Left renal cortex interstitium (tissue), 4 donors: ENCODE measurements at regions not wholly inside any gene's neighbourhood (a gene's known extent, or its start where the extent isn't known, plus 50 kb on each side); places are given as distances from the start of the nearest gene placed in this dataset.
"Not testable (repeated sequence)": the region's sequence is repeated elsewhere in the genome, so short reads cannot be mapped to it uniquely, and the experiment has no call there.

Experiments used
- DNase-seq, 4 donors: peaks; one replicate each; pipeline ENCODE4 v3.0.0-alpha.2; 2013; ENCODE audit warnings: low read depth in 4 of 4, low spot score in 2 of 4, missing footprints in 1 of 4

DNA sequence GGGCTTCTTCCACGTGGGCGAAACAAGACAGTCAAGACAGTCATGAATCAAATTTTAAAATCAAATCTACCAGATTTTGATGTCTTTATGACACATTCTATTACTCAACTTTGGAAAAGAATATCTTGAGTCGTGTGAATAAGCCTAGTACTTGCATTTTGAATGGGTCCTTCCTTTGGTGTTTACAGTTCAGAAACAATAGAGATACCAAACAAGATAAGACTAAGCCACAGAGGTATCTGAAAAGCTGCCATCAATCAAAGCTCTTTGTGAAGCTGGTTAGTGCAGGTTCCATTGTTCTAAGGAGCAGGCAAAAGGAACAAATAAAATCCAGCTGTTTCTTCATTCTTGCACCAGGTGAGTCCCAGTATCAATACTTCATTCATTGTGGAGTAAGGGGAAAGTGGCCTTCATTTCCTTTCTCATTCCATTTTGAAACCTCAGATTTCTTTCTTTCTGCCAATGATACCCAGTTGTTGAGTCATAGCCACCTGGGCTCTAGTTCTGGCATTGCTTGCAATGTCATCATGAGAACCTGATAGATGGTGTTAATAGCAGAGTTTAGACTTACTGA lies 151.7 kb upstream of the L3MBTL4 start:
- DNase-seq = no peak

GRCh38 chr18:6569813-6570212 lies 155.1 kb upstream of the L3MBTL4 start:
- no peak for DNase-seq

GRCh38 chr18:6570581-6571238 lies 156.0 kb upstream of the L3MBTL4 start:
- DNase-seq = no peak

- no peak for DNase-seq
These were observed 156.5 kb upstream of the L3MBTL4 start for GRCh38 chr18:6571239-6571602.

- not testable (repeated sequence) for DNase-seq
These were observed 157.3 kb upstream of the ARHGAP28 start for GRCh38 chr18:6572192-6572591.

DNA sequence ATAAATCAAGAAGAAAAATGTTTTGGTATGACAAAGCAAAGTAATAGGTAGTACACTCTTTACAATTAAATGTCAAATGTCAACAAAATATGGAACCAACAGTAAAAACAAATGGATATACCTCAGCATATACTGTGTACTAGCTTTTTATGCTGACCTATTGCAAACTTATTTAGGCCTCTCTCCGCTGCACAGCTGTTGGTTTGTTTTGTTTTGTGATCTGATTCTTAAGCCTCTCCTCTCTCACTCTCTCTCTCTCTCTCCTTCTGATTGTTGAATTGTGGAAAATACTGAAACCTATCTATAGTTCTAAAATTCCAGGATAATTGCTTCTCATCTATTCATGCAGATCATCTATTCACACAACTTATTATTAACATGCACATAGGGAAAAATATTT lies 154.9 kb upstream of the ARHGAP28 start:
- DNase-seq = no peak

DNA sequence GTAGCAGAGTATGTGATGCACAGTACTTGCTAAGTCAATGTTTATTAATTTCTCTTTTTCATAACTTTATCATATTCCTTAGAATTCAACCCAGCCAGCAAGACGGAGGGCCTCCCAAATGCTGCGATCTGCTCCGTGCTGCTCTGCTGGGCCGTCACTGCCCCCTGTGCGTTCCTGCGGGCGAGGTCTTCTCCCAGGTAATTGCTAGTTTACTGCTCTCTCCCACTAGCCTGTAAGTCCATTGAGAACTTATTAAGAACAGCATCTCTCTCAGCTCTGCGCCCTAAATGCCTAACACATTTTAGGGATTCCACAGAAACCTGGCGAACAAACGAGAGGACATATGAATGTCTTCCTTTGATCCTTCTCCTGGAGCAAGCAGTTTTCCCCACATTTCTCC lies 153.6 kb upstream of the ARHGAP28 start:
- no peak for DNase-seq

GRCh38 chr18:6576718-6577375 lies 152.7 kb upstream of the ARHGAP28 start:
- no peak for DNase-seq

GRCh38 chr18:6578686-6579085 lies 150.8 kb upstream of the ARHGAP28 start:
- DNase-seq = no peak

- no peak for DNase-seq
These were observed 150.0 kb upstream of the ARHGAP28 start for GRCh38 chr18:6579486-6579885.

- no peak for DNase-seq
These were observed 149.1 kb upstream of the ARHGAP28 start for GRCh38 chr18:6580401-6580800.

- DNase-seq = no peak
These were observed 139.6 kb upstream of the ARHGAP28 start for GRCh38 chr18:6589923-6590322.

- DNase-seq = no peak
These were observed 139.2 kb upstream of the ARHGAP28 start for GRCh38 chr18:6590326-6590725.

GRCh38 chr18:6591491-6591890 lies 138.0 kb upstream of the ARHGAP28 start:
- no peak for DNase-seq

DNA sequence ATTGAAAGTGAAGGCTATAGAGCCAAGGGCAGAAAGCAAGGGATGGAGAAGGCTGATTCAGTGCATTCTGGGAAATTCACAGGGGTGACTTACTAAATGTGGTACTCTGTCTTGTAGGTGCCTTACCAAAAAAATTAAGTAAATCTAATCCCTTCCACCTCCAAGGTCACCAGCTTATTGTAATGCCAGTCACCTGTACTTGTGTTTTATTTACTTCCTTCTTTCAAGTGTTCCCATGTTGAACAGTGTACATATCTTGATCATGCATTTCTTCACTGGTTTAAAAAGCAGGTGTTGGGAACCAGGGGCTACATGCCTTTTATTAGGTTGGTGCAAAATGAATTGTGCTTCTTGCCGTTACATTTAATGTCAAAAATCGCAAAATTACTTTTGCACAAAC lies 137.0 kb upstream of the ARHGAP28 start:
- DNase-seq = no peak

DNA sequence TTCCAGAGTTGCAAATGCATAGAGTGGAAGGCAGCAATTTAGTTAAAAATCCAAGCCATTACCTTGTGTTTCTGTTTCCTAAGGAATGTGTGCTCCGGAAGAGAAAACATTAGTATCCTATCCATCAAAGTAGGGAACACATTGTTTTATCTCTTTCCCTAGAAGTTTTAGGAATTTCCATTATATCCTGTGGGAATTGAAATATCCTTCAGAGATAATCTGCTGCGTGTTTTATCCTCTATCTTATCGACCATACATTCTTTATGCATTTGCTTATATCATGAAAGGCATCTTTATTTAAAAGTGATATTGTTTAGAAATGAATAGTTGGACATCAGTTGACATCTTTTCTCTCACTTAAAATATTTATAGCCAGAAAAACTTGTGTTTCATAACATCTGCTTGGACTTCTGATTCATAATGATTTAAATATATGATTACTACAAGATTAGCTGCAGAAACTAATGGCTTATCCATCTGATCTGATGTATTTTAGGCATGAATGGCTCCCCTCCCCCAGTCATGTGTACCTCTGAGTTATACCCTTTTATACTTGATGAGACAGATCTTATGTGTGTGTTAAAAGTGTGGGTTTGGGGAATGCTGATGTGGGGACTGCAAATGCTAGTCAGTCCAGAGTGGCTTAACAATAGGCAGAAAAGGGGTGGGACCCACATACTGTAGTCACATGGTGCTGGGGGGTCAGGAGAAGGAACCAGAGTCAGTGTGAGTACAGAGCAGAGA lies 136.2 kb upstream of the ARHGAP28 start:
- DNase-seq = no peak

DNA sequence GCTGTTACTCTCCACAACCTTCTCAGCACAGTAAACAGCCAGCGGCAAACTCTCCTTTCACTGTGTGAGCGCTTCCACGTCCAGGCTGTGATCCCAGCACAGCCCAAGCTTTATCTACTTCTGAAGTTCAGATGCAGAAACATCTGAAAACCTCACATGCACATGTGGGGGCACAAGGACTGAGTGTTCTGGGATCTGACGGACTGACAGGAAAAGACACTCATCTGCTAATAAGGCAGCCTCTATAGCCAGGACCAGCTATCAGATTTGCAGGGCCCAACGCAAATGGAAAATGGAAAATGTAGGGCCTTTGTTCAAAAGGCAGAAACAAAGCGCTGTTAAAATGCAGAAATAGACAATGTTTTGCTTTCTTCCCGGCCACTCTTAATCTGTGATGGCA lies 133.8 kb upstream of the ARHGAP28 start:
- DNase-seq = no peak

- no peak for DNase-seq
These were observed 130.9 kb upstream of the ARHGAP28 start for GRCh38 chr18:6598657-6599056.

DNA sequence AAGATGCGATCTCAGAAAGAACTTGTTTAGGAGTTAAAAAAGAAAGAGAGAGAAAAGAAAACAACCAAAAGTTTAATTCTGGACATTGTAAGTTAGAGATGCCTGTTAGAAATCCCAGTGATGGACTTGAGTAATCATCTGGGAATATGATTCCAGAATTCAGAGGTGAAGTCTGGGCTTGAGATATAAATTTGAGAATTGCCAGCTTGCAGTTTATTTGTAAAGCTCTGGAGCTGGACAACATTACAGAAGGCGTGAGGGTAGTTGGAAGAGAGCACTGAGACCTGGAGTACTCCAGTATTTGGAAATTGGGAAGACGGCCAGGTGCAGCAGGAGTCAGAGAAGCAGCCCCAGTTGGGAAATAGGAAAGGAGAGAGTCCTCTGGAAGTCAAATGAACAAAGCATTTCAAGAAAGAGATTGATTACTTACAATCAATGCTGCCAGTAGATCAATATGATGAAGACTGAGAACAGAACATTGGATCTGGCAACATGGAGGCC lies 128.8 kb upstream of the ARHGAP28 start:
- no peak for DNase-seq

GRCh38 chr18:6601241-6601640 lies 128.3 kb upstream of the ARHGAP28 start:
- DNase-seq = no peak

DNA sequence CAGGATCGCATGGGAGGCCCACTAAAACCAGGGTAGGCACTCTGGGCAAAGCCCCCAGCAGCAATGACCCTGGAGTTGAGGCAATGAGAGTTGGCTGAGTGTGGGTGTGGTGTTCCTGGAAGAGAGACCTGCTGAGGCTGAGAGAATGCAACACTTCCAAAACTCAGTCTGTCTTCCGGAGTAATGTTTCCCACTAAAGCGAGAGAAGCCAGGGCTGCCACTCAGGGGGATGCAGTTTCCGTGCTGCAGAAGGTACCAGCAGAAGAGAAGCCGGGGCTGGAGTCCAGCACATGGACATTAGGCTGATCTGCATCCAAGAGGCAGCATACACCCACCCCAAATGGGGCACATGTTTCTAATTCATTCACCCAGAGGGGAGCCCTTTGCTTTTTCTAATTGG lies 127.2 kb upstream of the ARHGAP28 start:
- DNase-seq = no peak

- no peak for DNase-seq
These were observed 125.0 kb upstream of the ARHGAP28 start for GRCh38 chr18:6604573-6604941.
